Activated naive CD4-positive, alpha-beta T cell treated with anti-CD3 and anti-CD28 coated beads, Interleukin-2, amount 50 U/mL, for 24 hours (primary cell): ENCODE measurements at regions not wholly inside any gene's neighbourhood (a gene's known extent, or its start where the extent isn't known, plus 50 kb on each side); places are given as distances from the start of the nearest gene placed in this dataset.

Source experiments
- H3K27ac Mint-ChIP-seq: one replicate; pipeline ENCODE4 v1.8.0; 2021; ENCODE audit warnings: mild to moderate bottlenecking, mixed read lengths
- H3K27me3 Mint-ChIP-seq: one replicate; pipeline ENCODE4 v1.8.0; 2021; ENCODE audit warnings: mixed read lengths
- H3K36me3 Mint-ChIP-seq: one replicate; pipeline ENCODE4 v1.8.0; 2021; ENCODE audit warnings: mixed read lengths
- H3K4me1 Mint-ChIP-seq: one replicate; pipeline ENCODE4 v1.8.0; 2021; ENCODE audit warnings: mixed read lengths
- H3K4me3 Mint-ChIP-seq: one replicate; pipeline ENCODE4 v1.8.0; 2021; ENCODE audit warnings: mild to moderate bottlenecking, mixed read lengths
- H3K9me3 Mint-ChIP-seq: one replicate; pipeline ENCODE4 v1.8.0; 2021; ENCODE audit warnings: mixed read lengths

DNA sequence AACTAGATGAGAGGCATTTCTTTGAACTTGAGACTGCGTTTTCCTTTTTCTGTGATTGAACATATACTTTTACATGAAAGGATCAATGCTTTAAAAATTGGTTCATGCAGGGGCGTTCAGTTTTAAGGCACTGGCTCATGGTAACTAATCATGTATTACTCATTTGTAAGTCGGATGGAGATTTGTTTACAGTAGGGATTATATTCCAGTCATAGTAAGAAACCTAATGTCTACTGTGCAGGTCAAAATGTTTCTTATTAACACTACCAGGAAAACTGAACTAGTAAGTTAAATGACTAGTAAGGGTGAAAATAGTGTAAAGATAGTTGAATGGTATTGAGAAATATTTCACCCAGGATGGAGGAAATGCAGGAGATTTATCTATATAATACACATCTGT is 258.8 kb upstream of the GBE1 start:
- peaks cover 5% of the 10 kb centered on the region for H3K9me3 Mint-ChIP-seq
- no peaks in the 10 kb centered on the region for H3K27me3 Mint-ChIP-seq
- H3K36me3 Mint-ChIP-seq, result no peaks in the 10 kb centered on the region
- H3K4me3 Mint-ChIP-seq, result no peak overlapping the region
- no peak overlapping the region for H3K27ac Mint-ChIP-seq
- no peaks in the 10 kb centered on the region for H3K4me1 Mint-ChIP-seq

DNA sequence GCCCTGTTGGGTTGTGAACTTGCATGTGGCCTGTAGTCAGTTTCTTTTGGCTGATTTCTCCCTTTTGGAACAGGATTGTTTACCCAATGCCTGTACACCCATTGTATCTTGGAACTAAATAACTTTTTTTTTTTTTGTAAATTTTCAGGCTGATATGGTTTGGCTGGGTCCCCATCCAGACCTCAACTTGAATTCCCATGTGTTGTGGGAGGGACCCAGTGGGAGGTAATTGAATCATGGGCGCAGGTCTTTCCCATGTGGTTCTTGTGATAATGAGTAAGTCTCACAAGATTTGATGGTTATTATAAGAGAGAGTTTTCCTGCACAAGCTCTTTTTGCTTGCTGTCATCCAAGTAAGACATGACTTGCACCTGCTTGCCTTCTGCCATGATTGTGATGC is 253.8 kb upstream of the GBE1 start:
- Mint-ChIP-seq H3K27ac (no peak overlapping the region), H3K4me1 (no peaks in the 10 kb centered on the region), H3K36me3 (no peaks in the 10 kb centered on the region), H3K4me3 (no peak overlapping the region), H3K9me3 (peaks cover 13% of the 10 kb centered on the region), H3K27me3 (no peaks in the 10 kb centered on the region)

DNA sequence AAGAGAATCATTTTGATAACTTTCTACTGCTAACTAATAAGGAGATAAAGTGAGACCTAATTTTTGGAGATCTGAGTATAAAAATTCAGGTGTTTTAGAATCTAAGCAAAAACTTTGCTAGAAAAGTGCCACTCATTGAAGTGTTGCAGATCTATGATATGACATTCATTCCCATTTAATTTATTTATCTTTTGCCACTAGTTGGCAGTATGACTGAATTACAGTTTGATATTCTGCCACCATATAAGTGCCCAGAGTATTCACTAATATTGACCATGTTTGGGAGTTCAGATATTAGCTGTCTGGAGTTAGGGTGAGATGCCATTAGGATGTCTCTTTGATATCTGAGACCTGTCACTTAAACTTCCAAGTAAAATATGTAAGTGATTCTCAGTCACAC is 251.3 kb upstream of the GBE1 start:
- Mint-ChIP-seq H3K4me3 (no peak overlapping the region), H3K9me3 (peaks cover 18% of the 10 kb centered on the region), H3K27me3 (no peaks in the 10 kb centered on the region), H3K36me3 (no peaks in the 10 kb centered on the region), H3K4me1 (no peaks in the 10 kb centered on the region), H3K27ac (no peak overlapping the region)

DNA sequence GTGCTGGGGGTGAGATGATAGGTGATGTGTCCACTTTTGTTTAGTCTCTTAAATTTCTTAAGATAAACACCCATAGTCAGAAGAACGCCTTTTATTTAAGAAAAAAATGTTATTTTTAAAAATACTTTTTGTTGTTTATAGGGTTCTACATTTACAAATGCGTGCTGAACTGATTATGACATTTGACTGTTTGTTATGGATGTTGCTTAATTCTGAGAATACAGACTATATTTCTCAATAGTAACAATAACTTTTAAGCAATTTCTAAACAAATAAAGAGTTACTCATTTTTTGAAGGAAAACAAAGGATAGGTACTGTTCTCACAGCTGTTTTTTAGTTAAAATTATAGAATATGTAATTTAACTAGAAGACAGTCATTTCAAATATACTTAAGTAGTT is 249.9 kb upstream of the GBE1 start:
- H3K27me3 Mint-ChIP-seq, result no peaks in the 10 kb centered on the region
- H3K9me3 Mint-ChIP-seq, result peaks cover 18% of the 10 kb centered on the region
- H3K4me1 Mint-ChIP-seq, result no peaks in the 10 kb centered on the region
- no peak overlapping the region for H3K27ac Mint-ChIP-seq
- H3K36me3 Mint-ChIP-seq, result no peaks in the 10 kb centered on the region
- no peak overlapping the region for H3K4me3 Mint-ChIP-seq

DNA sequence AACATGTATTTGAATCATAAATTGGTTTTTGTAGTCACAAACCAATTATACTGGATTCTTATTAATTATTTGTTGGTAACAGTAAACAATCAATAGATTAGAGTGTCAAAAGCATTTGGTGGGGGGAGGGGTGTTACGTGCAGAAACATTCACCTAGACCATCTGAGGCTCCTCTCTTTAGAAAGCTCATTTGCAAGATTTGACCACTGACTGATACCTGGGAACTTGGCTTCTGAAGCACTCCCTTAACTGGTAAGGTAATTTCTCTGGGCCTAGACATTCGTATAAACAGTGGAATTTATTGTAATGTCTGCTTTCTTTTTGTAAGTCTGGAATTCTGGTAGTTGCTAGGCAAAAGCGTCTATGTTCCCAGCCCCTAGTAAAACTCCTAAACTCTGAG is 243.8 kb upstream of the GBE1 start:
- H3K27me3 Mint-ChIP-seq, result no peaks in the 10 kb centered on the region
- H3K27ac Mint-ChIP-seq, result no peak overlapping the region
- no peaks in the 10 kb centered on the region for H3K4me1 Mint-ChIP-seq
- H3K9me3 Mint-ChIP-seq, result peaks cover 8% of the 10 kb centered on the region
- H3K36me3 Mint-ChIP-seq, result no peaks in the 10 kb centered on the region
- no peak overlapping the region for H3K4me3 Mint-ChIP-seq

DNA sequence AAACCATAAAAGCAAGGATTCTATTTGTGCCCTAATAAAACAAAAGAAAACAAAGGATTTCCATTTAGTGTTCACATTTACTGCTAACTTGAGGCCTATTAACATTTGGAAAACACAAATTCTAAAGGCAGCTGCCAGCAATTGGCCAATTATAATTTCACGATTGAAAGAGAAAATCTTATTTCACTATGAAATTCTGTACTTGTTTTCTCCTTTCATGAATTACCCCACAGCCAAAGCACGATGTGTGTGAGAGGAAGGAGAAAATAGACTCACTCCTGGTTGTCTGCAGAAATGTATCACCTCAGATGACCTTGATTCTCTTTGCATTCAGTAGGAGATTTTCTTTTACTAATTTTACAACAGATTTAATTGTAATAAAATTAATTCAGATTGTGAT is 242.8 kb upstream of the GBE1 start:
- H3K4me3 Mint-ChIP-seq, result no peak overlapping the region
- H3K9me3 Mint-ChIP-seq, result peaks cover 8% of the 10 kb centered on the region
- H3K4me1 Mint-ChIP-seq, result no peaks in the 10 kb centered on the region
- H3K36me3 Mint-ChIP-seq, result no peaks in the 10 kb centered on the region
- H3K27me3 Mint-ChIP-seq, result no peaks in the 10 kb centered on the region
- H3K27ac Mint-ChIP-seq, result no peak overlapping the region

DNA sequence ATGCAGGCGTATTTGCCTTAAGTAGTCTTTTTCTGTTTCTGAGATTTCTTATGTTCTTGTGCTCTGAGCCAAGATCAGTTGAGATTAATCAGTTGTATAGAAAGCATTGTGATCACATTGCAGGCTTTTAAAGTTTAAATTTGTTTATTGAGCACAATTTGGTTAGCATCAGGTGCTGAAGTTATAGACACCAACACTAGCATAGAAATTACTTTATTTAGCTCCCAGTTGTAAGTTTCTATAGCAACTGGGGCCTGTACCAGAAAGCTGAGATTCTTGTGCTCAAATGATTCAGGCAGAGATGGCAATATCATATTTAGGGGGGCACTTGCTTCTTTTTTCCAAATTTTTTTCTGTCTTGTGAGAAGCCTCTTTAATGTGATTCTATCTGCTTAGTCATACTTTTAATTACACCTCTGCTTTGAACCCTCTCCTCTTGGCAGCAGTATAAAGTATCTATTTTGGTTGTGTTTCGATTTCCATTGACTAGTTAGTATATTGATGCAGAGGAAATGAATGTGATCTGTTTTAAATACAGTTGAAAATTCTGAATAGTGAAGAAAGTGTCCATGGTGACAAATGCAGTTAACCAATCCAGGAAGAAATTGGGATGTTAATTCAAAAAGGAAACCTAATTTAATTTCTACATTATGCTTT is 241.7 kb upstream of the GBE1 start:
- Mint-ChIP-seq H3K36me3 (no peaks in the 10 kb centered on the region), H3K27ac (no peak overlapping the region), H3K4me1 (no peaks in the 10 kb centered on the region), H3K4me3 (no peak overlapping the region), H3K9me3 (no peaks in the 10 kb centered on the region), H3K27me3 (no peaks in the 10 kb centered on the region)

DNA sequence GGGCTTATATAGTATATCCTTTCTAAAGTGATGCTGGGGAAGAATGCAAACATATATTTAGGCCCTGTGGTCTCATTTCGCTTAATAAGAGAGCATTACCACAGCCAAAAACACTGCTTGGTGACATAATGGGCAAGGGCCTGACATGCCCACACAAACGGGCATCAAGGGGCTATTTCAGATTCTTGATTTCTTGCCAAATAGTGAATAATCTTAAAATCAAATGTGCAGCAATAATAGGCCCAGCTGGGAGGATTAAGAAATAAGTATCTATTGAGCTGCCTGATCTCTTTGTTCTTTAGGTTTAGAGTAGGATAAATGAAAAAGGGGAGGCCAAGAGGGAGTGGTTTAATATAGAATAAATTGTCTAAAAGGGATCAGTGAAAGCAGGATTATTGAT is 241.0 kb upstream of the GBE1 start:
- H3K36me3 Mint-ChIP-seq, result no peaks in the 10 kb centered on the region
- H3K27ac Mint-ChIP-seq, result no peak overlapping the region
- no peaks in the 10 kb centered on the region for H3K4me1 Mint-ChIP-seq
- H3K4me3 Mint-ChIP-seq, result no peak overlapping the region
- no peaks in the 10 kb centered on the region for H3K27me3 Mint-ChIP-seq
- H3K9me3 Mint-ChIP-seq, result no peaks in the 10 kb centered on the region

DNA sequence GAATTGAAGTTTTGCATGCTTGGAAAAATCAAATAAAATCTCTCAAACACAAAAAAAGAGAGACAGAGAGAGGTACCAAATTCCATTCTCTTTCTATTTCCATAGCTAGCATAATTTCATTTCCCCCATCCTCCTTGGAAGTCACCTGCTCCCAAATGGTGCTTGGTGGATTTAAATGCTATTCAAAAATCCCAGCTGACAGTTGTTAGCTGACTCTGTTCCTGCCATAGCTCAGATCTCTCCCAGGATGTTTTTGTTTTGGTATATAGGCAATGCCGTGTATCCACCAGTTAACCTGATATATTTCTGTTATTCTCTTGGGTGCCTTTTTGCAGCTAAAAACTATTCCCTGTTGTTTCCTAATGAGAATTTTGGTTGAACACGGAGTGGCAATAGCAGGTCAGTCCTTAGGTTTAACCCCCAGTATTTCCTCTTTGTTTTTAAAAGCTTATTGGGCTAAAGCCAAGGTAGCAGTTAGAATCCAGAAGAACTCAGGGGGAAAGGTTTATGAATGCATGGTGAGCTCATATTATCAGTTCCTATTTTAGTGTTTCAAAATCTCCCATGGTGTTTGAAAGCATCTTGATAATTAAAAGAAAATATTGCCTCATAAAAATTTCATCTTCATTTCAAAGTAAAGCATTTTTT is 240.0 kb upstream of the GBE1 start:
- no peaks in the 10 kb centered on the region for H3K36me3 Mint-ChIP-seq
- H3K27ac Mint-ChIP-seq, result no peak overlapping the region
- H3K27me3 Mint-ChIP-seq, result no peaks in the 10 kb centered on the region
- H3K4me3 Mint-ChIP-seq, result no peak overlapping the region
- H3K4me1 Mint-ChIP-seq, result no peaks in the 10 kb centered on the region
- H3K9me3 Mint-ChIP-seq, result peaks cover 3% of the 10 kb centered on the region

DNA sequence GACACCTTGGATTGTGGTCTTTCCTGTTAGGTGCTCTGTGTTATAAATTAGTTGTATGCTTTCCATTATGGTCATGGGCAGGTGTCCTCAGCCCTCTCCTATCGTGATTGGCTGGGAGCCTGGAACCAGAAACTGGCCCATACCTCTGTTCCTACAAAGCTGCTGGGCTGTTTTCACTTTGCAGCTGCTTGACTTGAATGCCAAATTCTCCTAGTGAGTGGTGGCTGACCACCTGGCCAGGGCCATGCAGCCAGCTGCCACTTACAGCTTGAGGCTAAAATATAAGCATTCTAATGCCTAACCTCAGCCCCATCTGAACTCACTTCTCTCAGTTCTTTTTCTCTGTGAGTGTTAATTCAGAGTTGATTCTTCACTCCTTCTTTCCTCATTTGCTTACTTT is 239.3 kb upstream of the GBE1 start:
- Mint-ChIP-seq H3K9me3 (peaks cover 9% of the 10 kb centered on the region), H3K36me3 (no peaks in the 10 kb centered on the region), H3K4me3 (no peak overlapping the region), H3K27me3 (no peaks in the 10 kb centered on the region), H3K27ac (no peak overlapping the region), H3K4me1 (no peaks in the 10 kb centered on the region)

DNA sequence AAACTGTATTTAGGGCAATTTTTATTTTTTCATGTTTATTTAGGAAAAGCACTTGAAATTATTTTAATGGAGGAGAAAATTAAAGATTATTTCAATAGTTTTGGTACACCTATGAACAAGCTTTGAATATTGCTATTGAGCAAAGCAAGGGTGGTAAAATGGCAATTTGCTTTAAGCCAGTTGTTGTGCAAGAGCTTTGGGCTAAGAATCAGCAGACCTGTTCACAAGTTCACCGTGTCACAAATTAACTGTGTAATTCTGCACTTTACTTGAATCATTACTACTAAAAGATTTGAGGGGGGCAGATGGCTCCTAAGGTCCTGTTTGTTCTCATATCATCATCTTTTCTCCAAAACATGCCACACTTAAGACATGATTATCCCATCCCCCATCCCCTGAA is 238.9 kb upstream of the GBE1 start:
- H3K4me3 Mint-ChIP-seq, result no peak overlapping the region
- H3K4me1 Mint-ChIP-seq, result no peaks in the 10 kb centered on the region
- H3K9me3 Mint-ChIP-seq, result peaks cover 9% of the 10 kb centered on the region
- H3K27me3 Mint-ChIP-seq, result no peaks in the 10 kb centered on the region
- H3K36me3 Mint-ChIP-seq, result no peaks in the 10 kb centered on the region
- H3K27ac Mint-ChIP-seq, result no peak overlapping the region

DNA sequence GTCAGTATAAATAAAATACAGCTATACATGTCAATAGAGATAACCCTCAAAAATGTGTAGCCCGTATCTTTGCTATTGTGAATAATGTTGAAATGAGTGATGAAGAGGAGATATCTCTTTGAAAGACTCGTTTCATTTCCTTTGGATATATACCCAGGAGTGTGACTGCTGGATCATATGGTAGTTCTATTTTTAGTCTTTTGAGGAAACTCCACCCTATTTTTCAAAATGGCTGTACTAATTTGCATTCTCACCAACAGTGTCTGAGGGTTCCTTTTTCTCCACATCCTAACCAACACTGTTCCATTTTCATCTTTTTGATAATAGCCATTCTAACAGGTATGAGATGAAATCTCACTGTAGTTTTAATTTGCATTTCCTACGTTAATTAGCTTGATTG is 237.5 kb upstream of the GBE1 start:
- H3K36me3 Mint-ChIP-seq, result no peaks in the 10 kb centered on the region
- H3K4me1 Mint-ChIP-seq, result no peaks in the 10 kb centered on the region
- H3K9me3 Mint-ChIP-seq, result peaks cover 9% of the 10 kb centered on the region
- no peaks in the 10 kb centered on the region for H3K27me3 Mint-ChIP-seq
- no peak overlapping the region for H3K4me3 Mint-ChIP-seq
- H3K27ac Mint-ChIP-seq, result no peak overlapping the region

DNA sequence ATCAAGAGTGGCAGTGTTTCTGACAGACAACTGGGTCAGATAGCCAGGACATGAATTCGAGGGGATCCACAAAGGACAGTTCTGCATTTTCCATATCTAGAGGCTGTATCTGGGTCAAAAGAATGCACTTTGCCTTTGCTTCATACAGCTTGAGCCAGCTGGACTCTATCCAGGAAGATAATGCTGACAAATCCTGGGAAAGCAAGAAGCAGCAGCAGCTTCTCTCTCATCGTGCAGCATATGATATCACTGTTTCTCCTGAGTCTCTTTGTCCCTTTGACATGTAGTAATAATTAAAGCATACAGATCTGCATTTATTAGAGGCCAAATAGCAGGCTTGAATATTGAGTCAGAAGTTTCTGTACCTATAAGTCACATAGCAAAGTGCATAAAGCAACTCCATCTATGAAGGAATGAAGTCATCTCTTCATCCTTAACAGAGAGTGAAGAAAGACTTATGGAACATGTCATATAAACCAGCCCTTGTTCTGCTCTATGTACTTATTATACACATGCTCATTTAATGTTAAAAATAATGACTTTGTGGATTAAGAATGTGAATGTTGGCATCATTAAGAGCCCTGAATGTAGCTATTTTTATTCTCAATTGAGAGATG is 236.8 kb upstream of the GBE1 start:
- H3K27me3 Mint-ChIP-seq, result no peaks in the 10 kb centered on the region
- no peak overlapping the region for H3K4me3 Mint-ChIP-seq
- no peaks in the 10 kb centered on the region for H3K4me1 Mint-ChIP-seq
- H3K27ac Mint-ChIP-seq, result no peak overlapping the region
- peaks cover 9% of the 10 kb centered on the region for H3K9me3 Mint-ChIP-seq
- H3K36me3 Mint-ChIP-seq, result no peaks in the 10 kb centered on the region

DNA sequence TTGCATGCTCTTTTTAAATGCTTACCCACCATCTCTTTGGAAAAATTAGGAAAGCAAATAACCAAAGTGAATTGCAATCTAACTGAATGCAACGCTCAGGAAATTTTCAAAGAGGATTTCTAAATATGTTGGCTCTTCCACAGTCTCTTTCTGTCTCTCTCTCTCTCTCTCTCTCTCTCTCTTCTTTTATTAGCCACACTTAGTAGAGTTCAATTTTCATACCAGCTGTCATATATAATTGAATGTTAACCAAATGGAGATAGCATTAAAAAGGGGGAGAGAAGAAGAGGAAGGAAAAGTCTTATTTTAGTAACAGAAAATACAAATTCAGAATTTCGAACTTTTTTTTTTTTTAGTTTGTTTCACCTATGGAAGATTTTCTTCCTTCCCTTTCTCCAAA is 235.9 kb upstream of the GBE1 start:
- H3K4me1 Mint-ChIP-seq, result no peaks in the 10 kb centered on the region
- no peak overlapping the region for H3K27ac Mint-ChIP-seq
- no peaks in the 10 kb centered on the region for H3K36me3 Mint-ChIP-seq
- H3K4me3 Mint-ChIP-seq, result no peak overlapping the region
- no peaks in the 10 kb centered on the region for H3K27me3 Mint-ChIP-seq
- H3K9me3 Mint-ChIP-seq, result peaks cover 9% of the 10 kb centered on the region

DNA sequence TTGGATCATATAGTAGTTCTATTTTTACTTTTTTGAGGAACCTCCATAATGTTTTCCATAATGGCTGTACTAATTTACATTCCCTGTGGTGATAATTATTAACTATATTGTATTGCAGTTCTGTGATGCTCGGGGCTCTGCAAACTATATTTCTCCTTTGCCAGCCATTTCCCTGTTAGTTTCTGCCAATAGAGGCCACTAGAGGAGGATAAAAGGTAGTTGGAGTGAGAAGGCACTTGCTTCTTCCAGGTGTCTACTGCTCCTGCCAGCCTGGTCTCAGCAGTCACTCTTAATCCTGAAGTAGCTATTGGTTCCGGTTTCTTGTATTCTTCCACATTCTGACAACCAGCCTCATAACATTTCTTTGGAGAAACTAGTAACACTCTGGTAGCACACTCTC is 233.9 kb upstream of the GBE1 start:
- H3K4me1 Mint-ChIP-seq, result no peaks in the 10 kb centered on the region

DNA sequence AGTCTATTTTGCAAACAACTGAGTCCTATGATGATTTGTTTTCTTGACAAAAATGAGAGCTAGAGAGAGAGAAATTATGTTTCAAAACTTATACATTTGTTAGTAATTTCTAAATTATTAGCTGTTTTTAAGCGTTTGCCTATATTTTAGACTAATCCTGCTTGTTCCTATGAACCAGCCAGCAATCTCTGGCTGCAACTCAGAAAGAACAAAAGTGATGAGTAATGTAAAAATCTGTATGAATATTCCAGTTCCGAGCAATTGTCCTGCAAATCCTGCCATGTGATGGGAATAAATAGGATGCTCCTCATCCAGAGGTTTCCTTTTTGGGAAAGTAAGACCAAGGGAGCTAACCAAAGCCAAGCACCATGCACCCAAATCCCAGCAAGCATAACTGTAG is 228.3 kb upstream of the GBE1 start:
- no peaks in the 10 kb centered on the region for H3K27me3 Mint-ChIP-seq
- H3K36me3 Mint-ChIP-seq, result no peaks in the 10 kb centered on the region
- no peaks in the 10 kb centered on the region for H3K4me1 Mint-ChIP-seq
- no peaks in the 10 kb centered on the region for H3K9me3 Mint-ChIP-seq
- H3K27ac Mint-ChIP-seq, result no peak overlapping the region
- no peak overlapping the region for H3K4me3 Mint-ChIP-seq

More for the DNA sequence above, 233.9 kb upstream of the GBE1 start:
- Mint-ChIP-seq H3K4me3 (no peak overlapping the region), H3K9me3 (peaks cover 9% of the 10 kb centered on the region), H3K27me3 (no peaks in the 10 kb centered on the region), H3K36me3 (no peaks in the 10 kb centered on the region), H3K27ac (no peak overlapping the region)

DNA sequence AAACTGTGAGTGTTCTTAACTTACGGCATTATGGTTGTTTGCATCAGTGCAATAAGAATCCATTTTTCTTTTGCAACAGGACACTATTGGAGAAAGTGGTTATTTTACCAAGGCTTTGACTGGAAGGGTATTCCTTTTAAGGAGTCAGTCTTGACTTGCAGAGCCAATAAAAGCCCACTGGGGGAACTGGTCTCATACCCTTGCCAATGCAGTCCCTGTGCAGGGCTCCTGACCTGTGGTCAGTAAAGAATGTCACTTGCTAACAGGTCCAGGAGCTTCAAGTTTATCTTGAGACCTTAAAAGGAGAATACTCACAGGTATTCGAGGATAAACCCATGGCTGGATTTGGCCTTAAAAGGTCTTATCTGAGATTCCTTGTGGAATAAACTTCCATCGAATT is 227.8 kb upstream of the GBE1 start:
- no peak overlapping the region for H3K4me3 Mint-ChIP-seq
- H3K27ac Mint-ChIP-seq, result no peak overlapping the region
- no peaks in the 10 kb centered on the region for H3K4me1 Mint-ChIP-seq
- no peaks in the 10 kb centered on the region for H3K27me3 Mint-ChIP-seq
- peaks cover under 1% of the 10 kb centered on the region for H3K9me3 Mint-ChIP-seq
- no peaks in the 10 kb centered on the region for H3K36me3 Mint-ChIP-seq
